Chondrocyte (in vitro differentiated cells): ENCODE measurements at regions not wholly inside any gene's neighbourhood (a gene's known extent, or its start where the extent isn't known, plus 50 kb on each side); places are given as distances from the start of the nearest gene placed in this dataset.

ENCODE experiments used
- DNase-seq: peaks from one replicate; pipeline ENCODE4 v3.0.0; 2021; ENCODE audit warnings: mixed read lengths, low spot score
- H3K27ac Mint-ChIP-seq: one replicate; pipeline ENCODE4 v1.8.0; 2021; ENCODE audit warnings: mild to moderate bottlenecking, moderate library complexity, mixed read lengths; ENCODE audit not compliant: unreplicated experiment
- H3K27me3 Mint-ChIP-seq: 2 replicates; pipeline ENCODE4 v1.8.0; 2021; ENCODE audit warnings: low read depth, mixed read lengths
- H3K36me3 Mint-ChIP-seq: 2 replicates; pipeline ENCODE4 v1.8.0; 2021; ENCODE audit warnings: low read depth, mixed read lengths
- H3K4me1 Mint-ChIP-seq: 2 replicates; pipeline ENCODE4 v1.8.0; 2021; ENCODE audit warnings: low read depth, mild to moderate bottlenecking, mixed read lengths
- H3K4me3 Mint-ChIP-seq: one replicate; pipeline ENCODE4 v1.8.0; 2021; ENCODE audit warnings: mild to moderate bottlenecking, moderate library complexity, mixed read lengths; ENCODE audit not compliant: unreplicated experiment
- H3K9me3 Mint-ChIP-seq: 2 replicates; pipeline ENCODE4 v1.8.0; 2021; ENCODE audit warnings: low read depth, mixed read lengths
- CTCF ChIP-seq: fragments of 200-600 bp; sonication (generic); IDR thresholded peaks from 2 replicates; pipeline ENCODE4 v1.5.0; 2021; ENCODE audit warnings: antibody characterized with exemption, mild to moderate bottlenecking, moderate library complexity

GRCh38 chr10:6962576-6962975 is 382.5 kb upstream of the PRKCQ start:
- H3K36me3 Mint-ChIP-seq, result no peaks in the 10 kb centered on the region
- H3K4me3 Mint-ChIP-seq, result no peak overlapping the region
- no peaks in the 10 kb centered on the region for H3K4me1 Mint-ChIP-seq
- no peak for DNase-seq
- H3K9me3 Mint-ChIP-seq, result no peaks in the 10 kb centered on the region
- no peaks in the 10 kb centered on the region for H3K27me3 Mint-ChIP-seq
- H3K27ac Mint-ChIP-seq, result no peak overlapping the region
- no peak for TF ChIP-seq CTCF

- no peaks in the 10 kb centered on the region for H3K9me3 Mint-ChIP-seq
- H3K4me3 Mint-ChIP-seq, result no peak overlapping the region
- no peaks in the 10 kb centered on the region for H3K27me3 Mint-ChIP-seq
These were observed 378.6 kb upstream of the PRKCQ start for GRCh38 chr10:6958711-6959110.

GRCh38 chr10:6958254-6958653 is 378.2 kb upstream of the PRKCQ start:
- no peaks in the 10 kb centered on the region for H3K9me3 Mint-ChIP-seq
- no peaks in the 10 kb centered on the region for H3K36me3 Mint-ChIP-seq
- H3K4me3 Mint-ChIP-seq, result no peak overlapping the region
- H3K27ac Mint-ChIP-seq, result no peak overlapping the region
- DNase-seq, result no peak
- no peak for TF ChIP-seq CTCF
- H3K27me3 Mint-ChIP-seq, result no peaks in the 10 kb centered on the region
- peaks cover 9% of the 10 kb centered on the region for H3K4me1 Mint-ChIP-seq

More at GRCh38 chr10:6958711-6959110, 378.6 kb upstream of the PRKCQ start:
- Mint-ChIP-seq H3K36me3 (no peaks in the 10 kb centered on the region), H3K27ac (no peak overlapping the region), H3K4me1 (peaks cover 9% of the 10 kb centered on the region)
- DNase-seq, result no peak
- TF ChIP-seq CTCF, result no peak

- H3K4me1 Mint-ChIP-seq, result peaks cover 12% of the 10 kb centered on the region
- no peak overlapping the region for H3K27ac Mint-ChIP-seq
- H3K27me3 Mint-ChIP-seq, result no peaks in the 10 kb centered on the region
- no peaks in the 10 kb centered on the region for H3K36me3 Mint-ChIP-seq
- no peak for DNase-seq
- H3K4me3 Mint-ChIP-seq, result no peak overlapping the region
- H3K9me3 Mint-ChIP-seq, result no peaks in the 10 kb centered on the region
- TF ChIP-seq CTCF, result no peak
These were observed 377.8 kb upstream of the PRKCQ start for GRCh38 chr10:6957851-6958250.

- H3K27ac Mint-ChIP-seq, result no peak overlapping the region
- no peak for TF ChIP-seq CTCF
- peaks cover 12% of the 10 kb centered on the region for H3K4me1 Mint-ChIP-seq
- no peaks in the 10 kb centered on the region for H3K27me3 Mint-ChIP-seq
- H3K4me3 Mint-ChIP-seq, result no peak overlapping the region
- H3K36me3 Mint-ChIP-seq, result no peaks in the 10 kb centered on the region
- DNase-seq, result no peak
- H3K9me3 Mint-ChIP-seq, result no peaks in the 10 kb centered on the region
These were observed 376.5 kb upstream of the PRKCQ start for GRCh38 chr10:6956562-6956961.
